PFSK-1 (cell line): ENCODE measurements at regions not wholly inside any gene's neighbourhood (a gene's known extent, or its start where the extent isn't known, plus 50 kb on each side); places are given as distances from the start of the nearest gene placed in this dataset.

Source experiments
- FOXP2 ChIP-seq: optimal IDR thresholded peaks from 2 replicates; pipeline ENCODE3; 2011; ENCODE audit warnings: borderline replicate concordance, control low read depth, inconsistent platforms; ENCODE audit not compliant: insufficient read depth; ENCODE audit errors: extremely low read length, extremely low read depth
- POLR2AphosphoS5 ChIP-seq: IDR thresholded peaks from 2 replicates; pipeline ENCODE4 v1.6.1; 2012; ENCODE audit warnings: low read depth, mild to moderate bottlenecking, control low read depth, low read length, moderate library complexity
- SIN3A ChIP-seq: IDR thresholded peaks from 2 replicates; pipeline ENCODE4 v1.6.1; 2012; ENCODE audit warnings: mild to moderate bottlenecking, low read length, moderate library complexity, borderline replicate concordance; ENCODE audit not compliant: insufficient read depth
- TAF1 ChIP-seq: IDR thresholded peaks from 2 replicates; pipeline ENCODE4 v1.6.1; 2012; ENCODE audit warnings: low read length, control low read depth, borderline replicate concordance; ENCODE audit not compliant: insufficient read depth
- TF ChIP-seq, protein P1 (sequence below), 2 experiments: IDR thresholded peaks; 2 replicates each; pipeline versions ENCODE4 v1.6.1 to v1.8.0; 2011 to 2012; ENCODE audit warnings: low read depth in 2 of 2, low read length in 2 of 2, control low read depth in 1 of 2, inconsistent platforms in 1 of 2, mild to moderate bottlenecking in 1 of 2, moderate library complexity in 1 of 2; ENCODE audit not compliant: insufficient read depth in 1 of 2

DNA sequence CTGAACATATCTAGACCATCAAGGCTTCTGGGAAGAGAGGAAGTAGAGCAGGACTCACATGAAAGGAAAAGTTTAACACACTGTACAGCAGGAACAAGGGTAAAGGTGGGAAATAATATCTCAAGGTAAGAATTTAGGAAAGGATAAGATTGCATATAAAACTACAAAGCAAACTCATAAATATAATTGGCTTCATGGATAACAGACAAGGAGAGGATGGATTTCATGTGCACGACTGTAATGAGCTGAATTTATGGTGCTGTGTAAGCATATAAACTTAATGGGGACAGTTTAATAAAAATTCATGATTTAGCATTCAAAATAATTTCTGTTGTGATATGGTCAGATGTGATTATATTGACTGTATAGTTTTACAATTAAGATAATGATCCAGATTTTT, 298.0 kb downstream of the GXYLT1 start:
- no peak for TF ChIP-seq TAF1
- no peak for TF ChIP-seq SIN3A
- TF ChIP-seq POLR2AphosphoS5 = no peak
- no peak for TF ChIP-seq FOXP2
- TF ChIP-seq, protein P1, sequence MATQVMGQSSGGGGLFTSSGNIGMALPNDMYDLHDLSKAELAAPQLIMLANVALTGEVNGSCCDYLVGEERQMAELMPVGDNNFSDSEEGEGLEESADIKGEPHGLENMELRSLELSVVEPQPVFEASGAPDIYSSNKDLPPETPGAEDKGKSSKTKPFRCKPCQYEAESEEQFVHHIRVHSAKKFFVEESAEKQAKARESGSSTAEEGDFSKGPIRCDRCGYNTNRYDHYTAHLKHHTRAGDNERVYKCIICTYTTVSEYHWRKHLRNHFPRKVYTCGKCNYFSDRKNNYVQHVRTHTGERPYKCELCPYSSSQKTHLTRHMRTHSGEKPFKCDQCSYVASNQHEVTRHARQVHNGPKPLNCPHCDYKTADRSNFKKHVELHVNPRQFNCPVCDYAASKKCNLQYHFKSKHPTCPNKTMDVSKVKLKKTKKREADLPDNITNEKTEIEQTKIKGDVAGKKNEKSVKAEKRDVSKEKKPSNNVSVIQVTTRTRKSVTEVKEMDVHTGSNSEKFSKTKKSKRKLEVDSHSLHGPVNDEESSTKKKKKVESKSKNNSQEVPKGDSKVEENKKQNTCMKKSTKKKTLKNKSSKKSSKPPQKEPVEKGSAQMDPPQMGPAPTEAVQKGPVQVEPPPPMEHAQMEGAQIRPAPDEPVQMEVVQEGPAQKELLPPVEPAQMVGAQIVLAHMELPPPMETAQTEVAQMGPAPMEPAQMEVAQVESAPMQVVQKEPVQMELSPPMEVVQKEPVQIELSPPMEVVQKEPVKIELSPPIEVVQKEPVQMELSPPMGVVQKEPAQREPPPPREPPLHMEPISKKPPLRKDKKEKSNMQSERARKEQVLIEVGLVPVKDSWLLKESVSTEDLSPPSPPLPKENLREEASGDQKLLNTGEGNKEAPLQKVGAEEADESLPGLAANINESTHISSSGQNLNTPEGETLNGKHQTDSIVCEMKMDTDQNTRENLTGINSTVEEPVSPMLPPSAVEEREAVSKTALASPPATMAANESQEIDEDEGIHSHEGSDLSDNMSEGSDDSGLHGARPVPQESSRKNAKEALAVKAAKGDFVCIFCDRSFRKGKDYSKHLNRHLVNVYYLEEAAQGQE (IDR thresholded peaks at IDR 0.05; ENCODE audit: insufficient read depth in 1 of 2, low read depth in 2 of 2, low read length in 2 of 2) = no peak
